OCI-LY1 (cell line): ENCODE measurements at regions not wholly inside any gene's neighbourhood (a gene's known extent, or its start where the extent isn't known, plus 50 kb on each side); places are given as distances from the start of the nearest gene placed in this dataset.

Experiments used
- H2AFZ ChIP-seq: fragments of 200-600 bp; sonication (generic), shearing (Covaris generic); 2 replicates; pipeline ENCODE4 v1.6.0; 2014; ENCODE audit warnings: antibody characterized with exemption, mild to moderate bottlenecking, low read length
- H3F3A ChIP-seq: fragments of 200-600 bp; sonication (generic), shearing (Covaris generic); 2 replicates; pipeline ENCODE4 v1.6.0; 2014; ENCODE audit warnings: mild to moderate bottlenecking, antibody characterized with exemption, low read length, moderate library complexity; ENCODE audit not compliant: insufficient read depth
- H3K27ac ChIP-seq: fragments of 200-600 bp; sonication (generic); 2 replicates; pipeline ENCODE4 v1.5.1; 2014; ENCODE audit warnings: low read length, mixed run types, mild to moderate bottlenecking, low read depth; ENCODE audit not compliant: poor library complexity, severe bottlenecking
- H3K27me3 ChIP-seq: fragments of 200-600 bp; sonication (generic); 2 replicates; pipeline ENCODE4 v1.6.0; 2014; ENCODE audit warnings: antibody characterized with exemption, mild to moderate bottlenecking, low read length, moderate library complexity; ENCODE audit not compliant: insufficient read depth
- H3K36me3 ChIP-seq: fragments of 200-600 bp; sonication (generic); 2 replicates; pipeline ENCODE4 v1.6.1; 2014; ENCODE audit warnings: mild to moderate bottlenecking, antibody characterized with exemption, low read length, moderate library complexity, mixed read lengths; ENCODE audit not compliant: insufficient read depth
- H3K4me1 ChIP-seq: fragments of 200-600 bp; sonication (generic); 2 replicates; pipeline ENCODE4 v1.5.1; 2014; ENCODE audit warnings: mild to moderate bottlenecking, low read length, moderate library complexity; ENCODE audit not compliant: insufficient read depth, severe bottlenecking
- H3K4me2 ChIP-seq: fragments of 200-600 bp; sonication (generic), shearing (Covaris generic); 2 replicates; pipeline ENCODE4 v1.6.1; 2014; ENCODE audit warnings: low read length
- H3K4me3 ChIP-seq: fragments of 200-600 bp; sonication (generic); 2 replicates; pipeline ENCODE4 v1.5.1; 2014; ENCODE audit warnings: low read length, low read depth, mild to moderate bottlenecking, mixed read lengths; ENCODE audit not compliant: poor library complexity, severe bottlenecking
- H3K79me2 ChIP-seq: fragments of 200-600 bp; shearing (Covaris generic); 2 replicates; pipeline ENCODE4 v1.6.1; 2016; ENCODE audit warnings: mixed run types, low read length, mixed read lengths; ENCODE audit not compliant: insufficient read depth
- H3K9ac ChIP-seq: fragments of 200-600 bp; sonication (generic), shearing (Covaris generic); 2 replicates; pipeline ENCODE4 v1.6.1; 2014; ENCODE audit warnings: mild to moderate bottlenecking, low read length, mixed read lengths
- H3K9me2 ChIP-seq: fragments of 200-600 bp; sonication (generic), shearing (Covaris generic); 2 replicates; pipeline ENCODE4 v1.6.1; 2014; ENCODE audit warnings: low read depth, mild to moderate bottlenecking, low read length, mixed read lengths
- H3K9me3 ChIP-seq: fragments of 200-600 bp; shearing (Covaris generic); 2 replicates; pipeline ENCODE4 v1.6.1; 2014; ENCODE audit warnings: low read length, mixed read lengths
- H4K20me1 ChIP-seq: fragments of 200-600 bp; sonication (generic), shearing (Covaris generic); 2 replicates; pipeline ENCODE4 v1.6.0; 2016; ENCODE audit warnings: mild to moderate bottlenecking, low read length; ENCODE audit not compliant: insufficient read depth
- CTCF ChIP-seq: fragments of 200-600 bp; sonication (generic), shearing (Covaris generic); IDR thresholded peaks from 2 replicates; pipeline ENCODE4 v1.5.1; 2017; ENCODE audit warnings: mild to moderate bottlenecking, antibody characterized with exemption, low read length, moderate library complexity, mixed read lengths
- EZH2 ChIP-seq: fragments of 200-600 bp; sonication (generic), shearing (Covaris generic); IDR thresholded peaks from 2 replicates; pipeline ENCODE4 v1.8.0; 2017; ENCODE audit warnings: borderline replicate concordance, mixed run types, mild to moderate bottlenecking, antibody characterized with exemption, low read length, moderate library complexity, mixed read lengths

- Histone ChIP-seq H3K4me3 (no peak overlapping the region), H3K4me2 (no peak overlapping the region), H3F3A (no peaks in the 10 kb centered on the region), H2AFZ (no peak overlapping the region), H3K9me3 (no peaks in the 10 kb centered on the region), H3K9me2 (no peaks in the 10 kb centered on the region), H3K27ac (no peak overlapping the region), H3K27me3 (no peaks in the 10 kb centered on the region), H4K20me1 (no peaks in the 10 kb centered on the region), H3K9ac (no peak overlapping the region), H3K79me2 (no peaks in the 10 kb centered on the region), H3K4me1 (no peaks in the 10 kb centered on the region), H3K36me3 (no peaks in the 10 kb centered on the region)
- TF ChIP-seq EZH2 = no peak
- no peak for TF ChIP-seq CTCF
Observed at GRCh38 chr21:17139696-17140095, 373.1 kb upstream of the CXADR start.

- no peaks in the 10 kb centered on the region for H3K27me3 ChIP-seq
- no peaks in the 10 kb centered on the region for H3F3A ChIP-seq
- TF ChIP-seq CTCF (no peak), EZH2 (no peak)
- no peak overlapping the region for H3K9ac ChIP-seq
- H3K36me3 ChIP-seq = no peaks in the 10 kb centered on the region
- no peaks in the 10 kb centered on the region for H3K9me2 ChIP-seq
- H3K9me3 ChIP-seq = no peaks in the 10 kb centered on the region
- no peaks in the 10 kb centered on the region for H3K4me1 ChIP-seq
- H3K4me3 ChIP-seq = no peak overlapping the region
- H3K27ac ChIP-seq = no peak overlapping the region
- no peak overlapping the region for H2AFZ ChIP-seq
- H3K4me2 ChIP-seq = no peak overlapping the region
- H4K20me1 ChIP-seq = no peaks in the 10 kb centered on the region
- H3K79me2 ChIP-seq = no peaks in the 10 kb centered on the region
Observed at GRCh38 chr21:17146426-17146825, 366.4 kb upstream of the CXADR start.

GRCh38 chr21:17159697-17160096, 353.1 kb upstream of the CXADR start:
- Histone ChIP-seq H3K9ac (no peak overlapping the region), H3K9me3 (no peaks in the 10 kb centered on the region), H4K20me1 (no peaks in the 10 kb centered on the region), H2AFZ (no peak overlapping the region), H3K79me2 (no peaks in the 10 kb centered on the region), H3K27me3 (no peaks in the 10 kb centered on the region), H3K4me2 (no peak overlapping the region), H3F3A (no peaks in the 10 kb centered on the region), H3K27ac (no peak overlapping the region), H3K9me2 (no peaks in the 10 kb centered on the region), H3K4me3 (no peak overlapping the region), H3K36me3 (no peaks in the 10 kb centered on the region), H3K4me1 (no peaks in the 10 kb centered on the region)
- TF ChIP-seq EZH2 (no peak), CTCF (no peak)
